HCT116 (cell line): ENCODE measurements at regions not wholly inside any gene's neighbourhood (a gene's known extent, or its start where the extent isn't known, plus 50 kb on each side); places are given as distances from the start of the nearest gene placed in this dataset.

ENCODE experiments used
- ATF3 ChIP-seq: IDR thresholded peaks from 2 replicates; pipeline ENCODE4 v1.6.1; 2012
- CTCF ChIP-seq, 3 experiments: fragments of 200-600 bp in 1 of 3; sonication (generic) in 1 of 3; IDR thresholded peaks in 2 of 3; conservative IDR thresholded peaks in 1 of 3; 2 replicates each; pipeline ENCODE4 v1.5.1; 2012 to 2017; ENCODE audit warnings: low read depth in 2 of 3, low read length in 2 of 3, antibody characterized with exemption in 1 of 3, borderline replicate concordance in 1 of 3, control low read depth in 1 of 3, mild to moderate bottlenecking in 1 of 3, mixed read lengths in 1 of 3, mixed run types in 1 of 3, moderate library complexity in 1 of 3; ENCODE audit not compliant: insufficient read depth in 1 of 3
- EGR1 ChIP-seq: IDR thresholded peaks from 2 replicates; pipeline ENCODE4 v1.6.1; 2012; ENCODE audit warnings: low read depth
- ELF1 ChIP-seq: IDR thresholded peaks from 2 replicates; pipeline ENCODE4 v1.6.1; 2012; ENCODE audit warnings: low read depth, borderline replicate concordance
- EZH2 ChIP-seq: fragments of 200-600 bp; sonication (generic); IDR thresholded peaks from 2 replicates; pipeline ENCODE4 v1.6.1; 2017; ENCODE audit warnings: antibody characterized with exemption, mixed run types
- JUND ChIP-seq: IDR thresholded peaks from 2 replicates; pipeline ENCODE4 v1.6.1; 2012
- MAX ChIP-seq: IDR thresholded peaks from 2 replicates; pipeline ENCODE4 v1.6.1; 2012
- POLR2A ChIP-seq: IDR thresholded peaks from 2 replicates; pipeline ENCODE4 v1.7.0; 2011; ENCODE audit warnings: borderline replicate concordance; ENCODE audit not compliant: insufficient read depth, insufficient read length; ENCODE audit errors: extremely low read depth
- POLR2AphosphoS5 ChIP-seq: IDR thresholded peaks from 2 replicates; pipeline ENCODE4 v1.6.1; 2011; ENCODE audit warnings: mild to moderate bottlenecking, low read depth, low read length, moderate library complexity
- RAD21 ChIP-seq: IDR thresholded peaks from 2 replicates; pipeline ENCODE4 v1.6.1; 2012; ENCODE audit warnings: low read depth, mild to moderate bottlenecking
- SIN3A ChIP-seq: IDR thresholded peaks from 2 replicates; pipeline ENCODE4 v1.6.1; 2012; ENCODE audit warnings: low read depth
- SP1 ChIP-seq: IDR thresholded peaks from 2 replicates; pipeline ENCODE4 v1.6.1; 2012; ENCODE audit warnings: low read depth
- YY1 ChIP-seq: IDR thresholded peaks from 2 replicates; pipeline ENCODE4 v1.6.1; 2011; ENCODE audit warnings: low read length, low read depth, moderate library complexity, mild to moderate bottlenecking; ENCODE audit not compliant: insufficient replicate concordance; ENCODE audit errors: extremely low read depth
- ZFX ChIP-seq: fragments of 450-650 bp; IDR thresholded peaks from 2 replicates; pipeline ENCODE4 v1.6.1; 2017

- TF ChIP-seq POLR2A (no peak), ELF1 (no peak), CTCF (IDR thresholded peaks at IDR 0.05 in 2 of 3, conservative IDR thresholded peaks at IDR 0.05 in 1 of 3; ENCODE audit: borderline replicate concordance in 1 of 3, insufficient read depth in 1 of 3, low read depth in 2 of 3, low read length in 2 of 3) (no peak), SP1 (no peak), POLR2AphosphoS5 (no peak), EZH2 (no peak), JUND (no peak), RAD21 (no peak), EGR1 (no peak), SIN3A (no peak), ATF3 (no peak), ZFX (no peak), YY1 (no peak), MAX (no peak)
These were observed 250.9 kb upstream of the IPO5 start for GRCh38 chr13:97702614-97703013.
